GM21717 (cell line): ENCODE measurements at regions not wholly inside any gene's neighbourhood (a gene's known extent, or its start where the extent isn't known, plus 50 kb on each side); places are given as distances from the start of the nearest gene placed in this dataset.

Experiments used
- ATAC-seq: cut with Tn5 transposase; IDR thresholded peaks from one replicate; pipeline ENCODE4 v1.9.1; 2021; ENCODE audit warnings: mild to moderate bottlenecking, moderate library complexity; ENCODE audit not compliant: unreplicated experiment

- ATAC-seq = no peak
These were observed 137.8 kb downstream of the RRAGC start for GRCh38 chr1:38721816-38722215.

- no peak for ATAC-seq
These were observed 139.7 kb downstream of the RRAGC start for GRCh38 chr1:38719880-38720279.

GRCh38 chr1:38718031-38718430, 141.5 kb downstream of the RRAGC start:
- no peak for ATAC-seq

- no peak for ATAC-seq
These were observed 143.3 kb downstream of the RRAGC start for GRCh38 chr1:38716229-38716628.

GRCh38 chr1:38715415-38715814, 144.2 kb downstream of the RRAGC start:
- no peak for ATAC-seq

- ATAC-seq = no peak
These were observed 147.5 kb downstream of the RRAGC start for GRCh38 chr1:38712046-38712445.

GRCh38 chr1:38708701-38709258, 150.8 kb downstream of the RRAGC start:
- no peak for ATAC-seq

- ATAC-seq = no peak
These were observed 158.5 kb downstream of the RRAGC start for GRCh38 chr1:38701088-38701487.

GRCh38 chr1:38700077-38700470, 159.5 kb downstream of the RRAGC start:
- no peak for ATAC-seq

- ATAC-seq = no peak
These were observed 160.1 kb downstream of the RRAGC start for GRCh38 chr1:38699330-38700076.

GRCh38 chr1:38697387-38697786, 162.2 kb downstream of the RRAGC start:
- ATAC-seq = no peak

GRCh38 chr1:38696371-38696770, 163.2 kb downstream of the RRAGC start:
- ATAC-seq = no peak

GRCh38 chr1:38693759-38694158, 165.8 kb downstream of the RRAGC start:
- ATAC-seq = no peak

GRCh38 chr1:38693031-38693430, 166.5 kb downstream of the RRAGC start:
- no peak for ATAC-seq

GRCh38 chr1:38690790-38691449, 168.7 kb downstream of the RRAGC start:
- no peak for ATAC-seq

GRCh38 chr1:38686927-38687255, 172.7 kb downstream of the RRAGC start:
- ATAC-seq = no peak

GRCh38 chr1:38686167-38686926, 173.2 kb downstream of the RRAGC start:
- no peak for ATAC-seq

- ATAC-seq = no peak
These were observed 174.2 kb downstream of the RRAGC start for GRCh38 chr1:38685388-38685787.

- ATAC-seq = no peak
These were observed 178.6 kb downstream of the RRAGC start for GRCh38 chr1:38680801-38681510.

- no peak for ATAC-seq
These were observed 181.8 kb downstream of the RRAGC start for GRCh38 chr1:38677756-38678155.

GRCh38 chr1:38677311-38677710, 182.3 kb downstream of the RRAGC start:
- no peak for ATAC-seq
